GM12874 (cell line): ENCODE measurements at regions not wholly inside any gene's neighbourhood (a gene's known extent, or its start where the extent isn't known, plus 50 kb on each side); places are given as distances from the start of the nearest gene placed in this dataset.
A peak's percentile ranks its signal among the peaks of the same experiment; 100 is the strongest.

Experiments
- TF ChIP-seq, protein P1 (sequence below): IDR thresholded peaks from 2 replicates; pipeline ENCODE4 v1.5.1; 2011; ENCODE audit warnings: low read depth, mild to moderate bottlenecking, control low read depth, low read length, moderate library complexity; ENCODE audit not compliant: insufficient read depth

GRCh38 chr4:162972661-162973330, 193.9 kb downstream of the NAF1 start:
- TF ChIP-seq, protein P1, sequence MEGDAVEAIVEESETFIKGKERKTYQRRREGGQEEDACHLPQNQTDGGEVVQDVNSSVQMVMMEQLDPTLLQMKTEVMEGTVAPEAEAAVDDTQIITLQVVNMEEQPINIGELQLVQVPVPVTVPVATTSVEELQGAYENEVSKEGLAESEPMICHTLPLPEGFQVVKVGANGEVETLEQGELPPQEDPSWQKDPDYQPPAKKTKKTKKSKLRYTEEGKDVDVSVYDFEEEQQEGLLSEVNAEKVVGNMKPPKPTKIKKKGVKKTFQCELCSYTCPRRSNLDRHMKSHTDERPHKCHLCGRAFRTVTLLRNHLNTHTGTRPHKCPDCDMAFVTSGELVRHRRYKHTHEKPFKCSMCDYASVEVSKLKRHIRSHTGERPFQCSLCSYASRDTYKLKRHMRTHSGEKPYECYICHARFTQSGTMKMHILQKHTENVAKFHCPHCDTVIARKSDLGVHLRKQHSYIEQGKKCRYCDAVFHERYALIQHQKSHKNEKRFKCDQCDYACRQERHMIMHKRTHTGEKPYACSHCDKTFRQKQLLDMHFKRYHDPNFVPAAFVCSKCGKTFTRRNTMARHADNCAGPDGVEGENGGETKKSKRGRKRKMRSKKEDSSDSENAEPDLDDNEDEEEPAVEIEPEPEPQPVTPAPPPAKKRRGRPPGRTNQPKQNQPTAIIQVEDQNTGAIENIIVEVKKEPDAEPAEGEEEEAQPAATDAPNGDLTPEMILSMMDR, result no peak

DNA sequence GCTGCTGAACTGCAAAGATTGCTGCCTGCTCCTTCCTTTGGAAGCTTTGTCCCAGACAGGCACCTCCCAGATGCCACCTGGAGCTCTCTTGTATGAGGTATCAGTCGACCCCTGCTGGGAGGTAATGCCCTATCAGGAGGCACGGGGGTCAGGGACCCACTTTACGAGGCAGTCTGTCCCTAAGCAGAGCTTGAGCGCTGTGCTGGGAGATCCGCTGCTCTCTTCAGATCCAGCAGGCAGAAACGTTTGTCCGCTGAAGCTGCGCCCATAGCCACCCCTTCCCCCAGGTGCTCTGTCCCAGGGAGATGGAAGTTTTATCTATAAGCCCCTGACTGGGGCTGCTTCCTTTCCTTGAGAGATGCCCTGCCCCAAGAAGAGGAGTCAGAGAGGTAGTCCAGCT, 197.5 kb downstream of the NAF1 start:
- TF ChIP-seq, protein P1, result no peak

DNA sequence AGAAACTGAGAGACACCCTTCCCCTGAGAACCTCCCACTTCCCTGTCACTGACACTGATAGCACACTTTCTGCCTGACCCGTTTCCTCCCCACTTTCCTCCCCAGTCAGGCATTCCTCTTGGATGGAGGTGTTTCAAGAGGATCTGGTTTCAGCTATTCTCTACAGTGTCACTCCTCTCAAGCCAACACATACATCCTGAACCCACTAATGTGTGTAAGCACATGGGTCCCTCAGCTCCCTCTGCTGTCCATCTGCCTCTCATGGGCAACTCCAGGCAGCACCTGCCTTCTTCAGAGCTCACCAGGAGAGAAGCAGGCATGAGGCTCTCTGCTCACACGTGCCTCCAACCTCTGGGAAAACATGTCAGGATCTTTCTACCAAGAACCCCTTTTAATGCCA, 207.6 kb downstream of the NAF1 start:
- TF ChIP-seq, protein P1, result peak; percentile 25; the same call in 1 of the 2 replicates

GRCh38 chr4:162957521-162958143, 209.1 kb downstream of the NAF1 start:
- TF ChIP-seq, protein P1, result no peak

DNA sequence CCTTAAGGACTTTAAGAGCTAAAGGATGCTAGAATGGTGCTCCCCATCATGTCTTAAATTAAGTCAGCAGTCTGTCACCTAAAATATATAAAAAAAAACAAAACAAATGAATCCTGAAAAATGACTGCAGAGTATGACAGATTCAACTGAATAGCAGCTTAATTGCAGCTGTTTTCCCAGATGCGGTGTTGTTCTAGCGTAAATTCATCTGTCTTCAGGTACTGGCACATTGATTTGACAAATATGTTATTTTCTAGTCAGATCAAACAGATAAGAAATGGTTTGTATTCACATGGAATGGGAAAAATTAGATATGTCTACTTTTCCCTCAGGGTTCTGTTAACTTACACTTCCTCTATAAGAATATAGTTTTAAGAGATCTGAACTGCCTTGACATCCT, 211.7 kb downstream of the NAF1 start:
- TF ChIP-seq, protein P1, result no peak

GRCh38 chr4:162952232-162952631, 214.5 kb downstream of the NAF1 start:
- TF ChIP-seq, protein P1, result no peak

DNA sequence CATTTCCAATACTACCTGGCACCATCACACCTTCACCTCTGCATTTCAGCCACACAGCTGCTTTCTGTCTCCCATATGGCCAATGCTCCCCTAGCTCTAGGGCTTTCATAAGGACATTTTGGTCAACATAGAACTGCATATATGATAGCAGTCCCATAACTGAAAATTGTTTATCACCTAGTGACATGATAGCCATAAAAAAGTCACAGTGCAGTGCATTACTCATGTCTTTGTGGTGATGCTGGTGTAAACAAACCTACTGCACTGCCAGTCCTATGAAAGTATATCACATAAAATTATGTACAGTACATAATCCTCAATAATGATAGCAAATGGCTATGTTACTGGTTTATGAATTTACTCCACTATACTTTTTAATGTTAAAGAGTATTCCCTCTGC, 221.0 kb downstream of the NAF1 start:
- TF ChIP-seq, protein P1, result no peak
